ENCODE measurements at regions not wholly inside any gene's neighbourhood (a gene's known extent, or its start where the extent isn't known, plus 50 kb on each side); places are given as distances from the start of the nearest gene placed in this dataset.

GRCh38 chr3:185309302-185309701 lies 53.6 kb upstream of the MAP3K13 start (continued):
- TF ChIP-seq ZNF462 (CRISPR knock-in tag; IDR thresholded peaks at IDR 0.05): no peak
- TF ChIP-seq EZH2 (IDR thresholded peaks at IDR 0.05; ENCODE audit: low read depth, unreplicated experiment): no peak
- no peak for TF ChIP-seq STAT1 (IDR thresholded peaks at IDR 0.05; ENCODE audit: unreplicated experiment)
- no peak for TF ChIP-seq ZNF331 (CRISPR knock-in tag; IDR thresholded peaks at IDR 0.05; ENCODE audit: low read depth)

GRCh38 chr3:185309795-185310194 lies 53.1 kb upstream of the MAP3K13 start:
- Histone ChIP-seq H4K20me1 (replicated peaks; ENCODE audit: insufficient read depth) (no peaks in the 10 kb centered on the region), H3K4me1 (ENCODE audit: insufficient read depth) (no peaks in the 10 kb centered on the region), H3F3A (replicated peaks; ENCODE audit: low read depth) (no peaks in the 10 kb centered on the region), H2AFZ (no peak overlapping the region), H3K4me2 (no peak overlapping the region), H3K36me3 (ENCODE audit: insufficient read depth) (no peaks in the 10 kb centered on the region; the same call in 1 of the 2 replicates), H3K4me3 (no peak overlapping the region), H3K9me2 (ENCODE audit: insufficient read depth) (no peaks in the 10 kb centered on the region), H3K27ac (ENCODE audit: low read depth) (no peak overlapping the region), H3K79me2 (replicated peaks; ENCODE audit: insufficient read depth) (no peaks in the 10 kb centered on the region), H3K27me3 (ENCODE audit: insufficient read depth) (no peaks in the 10 kb centered on the region)
- Mint-ChIP-seq H3K36me3 (ENCODE audit: low read depth) (peaks cover 33% of the 10 kb centered on the region), H3K9me3 (peaks cover 29% of the 10 kb centered on the region), H3K4me1 (peaks cover 9% of the 10 kb centered on the region; the same call in 2 of the 3 replicates), H3K27me3 (ENCODE audit: insufficient read depth, low read depth, poor library complexity) (no peaks in the 10 kb centered on the region), H3K4me3 (no peak overlapping the region), H3K27ac (no peak overlapping the region)
- ATAC-seq (no peak), DNase-seq (ENCODE audit: low spot score) (no peak)
- TF ChIP-seq ETS1 (IDR thresholded peaks at IDR 0.05) (no peak), ZNF462 (CRISPR knock-in tag; IDR thresholded peaks at IDR 0.05) (no peak), EZH2phosphoT487 (IDR thresholded peaks at IDR 0.05; ENCODE audit: unreplicated experiment) (no peak), STAT1 (IDR thresholded peaks at IDR 0.05; ENCODE audit: unreplicated experiment) (no peak), CREB1 (CRISPR knock-in tag; IDR thresholded peaks at IDR 0.05; ENCODE audit: low read depth) (no peak), JUNB (IDR thresholded peaks at IDR 0.05; ENCODE audit: unreplicated experiment) (no peak)

Measured in GM23338 (cell line).